Gastroesophageal sphincter (tissue), 4 donors: ENCODE measurements at regions not wholly inside any gene's neighbourhood (a gene's known extent, or its start where the extent isn't known, plus 50 kb on each side); places are given as distances from the start of the nearest gene placed in this dataset.

Experiments used
- ATAC-seq: fragments of 150-250 bp; one replicate; pipeline ENCODE4 v1.9.1; 2016; ENCODE audit warnings: mild to moderate bottlenecking, moderate library complexity
- H3K27ac ChIP-seq, 4 donors: fragments of 200-600 bp; sonication (generic) in 3 of 4; 1 replicate in 3 of 4; 2 replicates in 1 of 4; pipeline ENCODE4 v1.5.1; 2016 to 2019
- H3K27me3 ChIP-seq: fragments of 200-600 bp; sonication (generic); one replicate; pipeline ENCODE4 v1.5.1; 2019
- H3K36me3 ChIP-seq, 2 donors: fragments of 200-600 bp; sonication (generic); one replicate each; pipeline ENCODE4 v1.5.1; 2019; ENCODE audit warnings: control low read depth in 1 of 2
- H3K4me1 ChIP-seq, 3 donors: fragments of 200-600 bp; sonication (generic); 1 replicate in 2 of 3; 2 replicates in 1 of 3; pipeline ENCODE4 v1.5.1; 2016 to 2019; ENCODE audit warnings: control low read depth in 2 of 3
- H3K4me3 ChIP-seq, 2 donors: fragments of 200-600 bp; sonication (generic); one replicate each; pipeline ENCODE4 v1.5.1; 2019; ENCODE audit warnings: mild to moderate bottlenecking in 1 of 2, moderate library complexity in 1 of 2
- H3K9me3 ChIP-seq, 3 donors: fragments of 200-600 bp; sonication (generic); one replicate each; pipeline ENCODE4 v1.5.1; 2017 to 2019; ENCODE audit warnings: control low read depth in 2 of 3
- EP300 ChIP-seq: sonication (generic); formaldehyde crosslinking; IDR thresholded peaks from one replicate; pipeline ENCODE4 v1.6.1; 2017; ENCODE audit warnings: antibody characterized with exemption, mild to moderate bottlenecking
- POLR2A ChIP-seq, 2 donors: fragments of 450-650 bp; IDR thresholded peaks; one replicate each; pipeline ENCODE4 v1.6.1; 2017; ENCODE audit warnings: antibody characterized with exemption in 2 of 2, mild to moderate bottlenecking in 2 of 2, moderate library complexity in 1 of 2
- POLR2AphosphoS5 ChIP-seq: sonication (generic); formaldehyde crosslinking; IDR thresholded peaks from one replicate; pipeline ENCODE4 v1.6.1; 2017; ENCODE audit warnings: antibody characterized with exemption
- WGBS, 2 donors: methylation state at CpG; one replicate each; pipeline ENCODE4 v1.1.5; 2018; ENCODE audit warnings: low coverage in 1 of 2; 5-methylcytosine and 5-hydroxymethylcytosine counted together
- TF ChIP-seq, protein P1 (sequence below), 4 experiments: fragments of 200-600 bp in 2 of 4; fragments of 450-650 bp in 2 of 4; sonication (generic) in 1 of 4; IDR thresholded peaks; one replicate each; pipeline ENCODE4 v1.5.1; 2017 to 2019; ENCODE audit warnings: antibody characterized with exemption in 4 of 4, mild to moderate bottlenecking in 2 of 4, moderate library complexity in 2 of 4

DNA sequence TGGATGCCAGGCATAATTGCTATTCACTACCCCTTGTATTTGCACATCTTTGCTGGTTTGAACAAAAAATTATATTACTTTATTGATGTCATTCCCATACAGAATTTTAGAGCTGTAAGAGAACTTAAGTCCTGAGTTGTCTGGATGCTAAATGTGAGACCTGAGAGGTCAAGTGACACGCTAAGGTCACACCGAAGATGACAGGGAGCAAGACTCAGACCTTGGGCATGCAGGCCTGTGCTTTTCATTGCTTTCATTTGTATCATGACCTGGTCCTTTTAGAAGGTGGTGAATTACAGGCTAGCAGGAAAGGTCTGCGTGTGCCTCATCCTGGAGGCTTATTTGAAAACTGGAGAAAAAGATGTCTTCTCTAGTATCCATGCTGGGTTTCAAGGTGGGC is 312.0 kb upstream of the RASGRP1 start:
- Histone ChIP-seq H3K27me3 (no peaks in the 10 kb centered on the region), H3K27ac (no peak overlapping the region), H3K4me3 (no peak overlapping the region), H3K36me3 (no peaks in the 10 kb centered on the region), H3K9me3 (peaks cover 0 to 1% (median 0%) of the 10 kb centered on the region in 3 donors), H3K4me1 (peaks cover 0 to 48% (median 0%) of the 10 kb centered on the region in 3 donors)
- no peak for ATAC-seq
- 92 to 93% methylated on average over 2 to 3 of the region's 3 CpGs for WGBS, 2 donors
- TF ChIP-seq EP300 (no peak), POLR2AphosphoS5 (no peak), POLR2A (IDR thresholded peaks at IDR 0.05) (no peak)
- TF ChIP-seq, protein P1, sequence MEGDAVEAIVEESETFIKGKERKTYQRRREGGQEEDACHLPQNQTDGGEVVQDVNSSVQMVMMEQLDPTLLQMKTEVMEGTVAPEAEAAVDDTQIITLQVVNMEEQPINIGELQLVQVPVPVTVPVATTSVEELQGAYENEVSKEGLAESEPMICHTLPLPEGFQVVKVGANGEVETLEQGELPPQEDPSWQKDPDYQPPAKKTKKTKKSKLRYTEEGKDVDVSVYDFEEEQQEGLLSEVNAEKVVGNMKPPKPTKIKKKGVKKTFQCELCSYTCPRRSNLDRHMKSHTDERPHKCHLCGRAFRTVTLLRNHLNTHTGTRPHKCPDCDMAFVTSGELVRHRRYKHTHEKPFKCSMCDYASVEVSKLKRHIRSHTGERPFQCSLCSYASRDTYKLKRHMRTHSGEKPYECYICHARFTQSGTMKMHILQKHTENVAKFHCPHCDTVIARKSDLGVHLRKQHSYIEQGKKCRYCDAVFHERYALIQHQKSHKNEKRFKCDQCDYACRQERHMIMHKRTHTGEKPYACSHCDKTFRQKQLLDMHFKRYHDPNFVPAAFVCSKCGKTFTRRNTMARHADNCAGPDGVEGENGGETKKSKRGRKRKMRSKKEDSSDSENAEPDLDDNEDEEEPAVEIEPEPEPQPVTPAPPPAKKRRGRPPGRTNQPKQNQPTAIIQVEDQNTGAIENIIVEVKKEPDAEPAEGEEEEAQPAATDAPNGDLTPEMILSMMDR (IDR thresholded peaks at IDR 0.05), result no peak

DNA sequence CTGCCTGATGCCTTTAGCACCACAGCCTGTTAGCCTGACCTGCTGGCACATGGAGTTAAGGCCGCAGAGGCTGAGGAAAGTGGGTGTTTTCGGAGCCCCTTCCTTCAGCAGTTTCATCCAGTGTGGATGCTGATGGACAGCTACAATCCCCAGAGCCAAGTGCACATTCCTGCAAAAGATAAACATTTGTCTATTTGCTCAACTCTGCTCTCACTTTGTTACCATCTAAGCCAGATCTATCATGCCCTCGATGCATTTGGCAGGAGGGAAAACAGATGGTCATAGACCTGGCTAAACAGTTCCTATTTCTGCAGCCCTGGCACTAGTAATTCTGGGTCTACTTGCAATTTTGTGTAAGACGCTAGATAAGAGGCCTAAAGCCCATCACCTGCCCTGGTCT is 312.9 kb upstream of the RASGRP1 start:
- ATAC-seq, result no peak
- H3K27ac ChIP-seq, result no peak overlapping the region
- WGBS, 2 donors, result 80% methylated on average over 1 to 3 of the region's 4 CpGs

DNA sequence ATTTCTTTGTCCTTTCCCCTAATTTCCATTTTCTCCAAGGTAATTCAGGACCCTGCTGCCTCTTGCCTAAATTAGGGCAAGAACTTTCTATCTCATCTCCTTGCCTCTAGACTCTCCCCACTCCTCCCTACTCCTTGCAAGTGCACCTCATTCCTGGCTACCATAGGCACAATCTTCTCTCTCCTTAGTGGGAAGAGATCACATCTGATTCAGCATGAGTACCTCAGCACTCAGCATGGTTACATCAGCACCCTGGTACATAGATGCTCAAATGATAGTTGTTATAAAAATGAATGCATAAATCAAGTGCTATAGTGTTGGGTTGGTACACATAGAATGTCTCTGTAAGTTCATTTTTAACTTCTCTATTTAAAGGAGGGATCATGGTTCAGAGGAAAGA is 313.4 kb upstream of the RASGRP1 start:
- TF ChIP-seq POLR2A (IDR thresholded peaks at IDR 0.05) (no peak), EP300 (no peak), POLR2AphosphoS5 (no peak)
- TF ChIP-seq, protein P1 (IDR thresholded peaks at IDR 0.05), result no peak
- Histone ChIP-seq H3K27ac (no peak overlapping the region), H3K4me3 (no peak overlapping the region), H3K4me1 (peaks cover 0 to 56% (median 3%) of the 10 kb centered on the region in 3 donors), H3K9me3 (no peaks in the 10 kb centered on the region), H3K36me3 (no peaks in the 10 kb centered on the region), H3K27me3 (no peaks in the 10 kb centered on the region)
- ATAC-seq, result no peak

More for the DNA sequence above, 312.9 kb upstream of the RASGRP1 start:
- TF ChIP-seq EP300, result no peak
- TF ChIP-seq POLR2AphosphoS5, result no peak
- no peak for TF ChIP-seq POLR2A (IDR thresholded peaks at IDR 0.05)
- TF ChIP-seq, protein P1 (IDR thresholded peaks at IDR 0.05), result no peak
- H3K4me1 ChIP-seq, result peaks cover 0 to 54% (median 3%) of the 10 kb centered on the region in 3 donors
- no peaks in the 10 kb centered on the region for H3K36me3 ChIP-seq
- H3K27me3 ChIP-seq, result no peaks in the 10 kb centered on the region
- no peak overlapping the region for H3K4me3 ChIP-seq
- H3K9me3 ChIP-seq, result no peaks in the 10 kb centered on the region

DNA sequence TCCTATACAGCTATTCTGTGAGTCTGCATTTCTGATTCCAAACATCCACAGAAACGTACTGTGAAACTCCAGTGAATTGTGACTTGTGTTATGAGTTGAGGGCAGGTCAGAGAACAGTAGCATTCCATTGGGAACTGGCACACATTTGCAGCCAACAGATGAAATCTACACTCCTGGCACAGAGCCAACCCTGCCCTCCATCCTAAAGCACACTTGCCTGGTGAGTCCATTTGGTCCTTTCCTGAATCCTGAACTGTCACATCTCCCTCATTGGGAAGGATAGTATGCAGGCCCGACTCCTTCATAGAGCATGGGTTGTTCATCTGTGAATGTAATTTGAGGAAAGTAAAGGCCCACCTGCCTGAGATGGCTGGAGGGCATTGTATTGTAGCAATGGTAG is 314.3 kb upstream of the RASGRP1 start:
- Histone ChIP-seq H3K4me1 (peaks cover 0 to 52% (median 3%) of the 10 kb centered on the region in 3 donors), H3K36me3 (no peaks in the 10 kb centered on the region), H3K27ac (peak overlapping the region in 2 of 4 donors; percentile 17 to 54), H3K4me3 (no peak overlapping the region), H3K27me3 (no peaks in the 10 kb centered on the region), H3K9me3 (no peaks in the 10 kb centered on the region)
- WGBS, 2 donors, result 50 to 78% methylated on average over 1 to 2 of the region's 2 CpGs
- TF ChIP-seq POLR2AphosphoS5, result no peak
- no peak for TF ChIP-seq EP300
- TF ChIP-seq POLR2A (IDR thresholded peaks at IDR 0.05), result no peak
- ATAC-seq, result no peak

DNA sequence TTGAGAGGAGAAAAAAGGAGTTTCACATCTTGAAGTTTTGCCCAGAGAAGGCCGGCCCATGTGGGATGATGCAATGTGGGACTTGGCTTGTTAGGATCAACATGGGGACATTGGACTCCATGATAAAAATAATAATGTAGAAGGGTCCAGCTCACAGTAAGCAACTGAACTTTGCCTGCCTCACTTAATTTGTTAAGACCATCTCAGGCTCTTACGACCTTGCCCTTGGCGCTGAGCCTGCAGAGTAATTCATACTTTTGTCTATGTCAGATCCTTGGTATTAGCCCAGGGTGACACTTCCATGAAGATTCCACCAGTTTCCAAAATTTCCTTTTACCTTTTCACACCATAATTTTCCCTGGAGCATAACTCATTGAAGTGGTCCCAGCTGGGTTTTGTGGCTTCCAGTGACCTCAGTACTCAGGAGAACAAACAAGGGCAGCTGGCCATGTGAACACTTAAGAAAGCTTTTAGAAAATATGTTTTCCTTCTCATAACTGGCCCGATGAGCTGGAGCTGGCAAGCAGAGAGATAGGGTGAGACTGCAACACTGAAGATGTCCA is 315.4 kb upstream of the RASGRP1 start:
- Histone ChIP-seq H3K4me3 (no peak overlapping the region), H3K27me3 (no peaks in the 10 kb centered on the region), H3K4me1 (peaks cover 0 to 57% (median 3%) of the 10 kb centered on the region in 3 donors), H3K36me3 (no peaks in the 10 kb centered on the region), H3K27ac (peak overlapping the region in 2 of 4 donors; percentile 17 to 54), H3K9me3 (no peaks in the 10 kb centered on the region)
- TF ChIP-seq, protein P1 (IDR thresholded peaks at IDR 0.05), result no peak
- no peak for TF ChIP-seq POLR2A (IDR thresholded peaks at IDR 0.05)
- TF ChIP-seq EP300, result no peak
- no peak for TF ChIP-seq POLR2AphosphoS5
- 56 to 72% methylated on average over 3 of the region's 4 CpGs for WGBS, 2 donors
- peak; percentile 86 for ATAC-seq
